ENCODE measurements at regions not wholly inside any gene's neighbourhood (a gene's known extent, or its start where the extent isn't known, plus 50 kb on each side); places are given as distances from the start of the nearest gene placed in this dataset.

DNA sequence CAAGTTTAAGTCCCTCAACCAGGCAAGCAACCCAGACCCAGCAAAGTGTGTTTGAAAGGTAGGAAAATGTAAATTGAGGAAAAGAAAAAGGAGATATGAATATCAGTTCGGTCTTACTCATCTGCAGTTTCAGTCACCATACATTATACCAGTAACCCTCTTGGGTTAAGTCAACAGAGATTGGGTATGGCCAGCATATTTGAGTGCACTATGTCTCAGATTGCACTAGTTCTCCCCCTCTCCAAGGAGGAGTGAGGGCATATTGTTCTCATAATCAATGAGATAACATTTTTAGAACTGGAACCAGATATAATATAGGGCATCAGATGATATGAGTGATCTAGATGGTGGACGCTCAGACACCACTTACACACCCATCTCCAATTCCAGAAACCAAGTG, 141.5 kb downstream of the COPS8 start:
- FAIRE-seq (no peak), ATAC-seq (no peak), DNase-seq (ENCODE audit: extremely low read depth in 1 of 4, low spot score in 3 of 4) (no peak)
- H3K9me1 ChIP-seq (ENCODE audit: control insufficient read depth, insufficient read depth, low read length), result no peaks in the 10 kb centered on the region
- no TSS peak for BruUV-seq (replicated peaks)
- no peak overlapping the region for H2AFZ ChIP-seq (ENCODE audit: low read depth, low read length)
- intact Hi-C loops (cut with micrococcal nuclease) (no loop called here), in situ Hi-C loops (cut with MboI) (no loop called here)
- no peaks in the 10 kb centered on the region for H3K27me3 ChIP-seq (ENCODE audit: control insufficient read depth in 2 of 2, insufficient read depth in 2 of 2, low read length in 2 of 2)
- H4K20me1 ChIP-seq (replicated peaks; ENCODE audit: control insufficient read depth, insufficient read depth, low read length), result no peaks in the 10 kb centered on the region
- no peaks in the 10 kb centered on the region for H3K4me1 ChIP-seq (replicated peaks in 1 of 2; ENCODE audit: control insufficient read depth in 2 of 2, insufficient read depth in 2 of 2, low read length in 2 of 2)
- no peak overlapping the region for H3K27ac ChIP-seq (ENCODE audit: extremely low read depth, low read depth, low read length)
- ChIA-PET CTCF (ENCODE audit: low intra/inter-chr PET ratio) (no interaction called here), POLR2A (no interaction called here)
- 0% methylated on average over 2 of the region's 2 CpGs for WGBS (ENCODE audit: insufficient coverage, low coverage, missing lambda C conversion rate)
- H3K4me3 ChIP-seq, result no peak overlapping the region
- no peak overlapping the region for H3K9ac ChIP-seq (ENCODE audit: insufficient read depth in 1 of 2, low read depth in 2 of 2, low read length in 2 of 2)
- H3K79me2 ChIP-seq (ENCODE audit: control insufficient read depth, insufficient read depth, low read length), result no peaks in the 10 kb centered on the region
- no peaks in the 10 kb centered on the region for H3K36me3 ChIP-seq (ENCODE audit: control insufficient read depth, insufficient read depth, low read length)
- H3K4me2 ChIP-seq (ENCODE audit: insufficient read depth, low read length), result no peak overlapping the region
- H3K9me3 ChIP-seq (replicated peaks; ENCODE audit: control insufficient read depth, insufficient read depth, low read depth, low read length), result no peaks in the 10 kb centered on the region
- TF ChIP-seq ZNF263 (CRISPR knock-in tag; IDR thresholded peaks at IDR 0.05; ENCODE audit: borderline replicate concordance) (no peak), ZNF407 (IDR thresholded peaks at IDR 0.05; ENCODE audit: low read depth) (no peak)
